Lung (tissue), 11 donors: ENCODE measurements at regions not wholly inside any gene's neighbourhood (a gene's known extent, or its start where the extent isn't known, plus 50 kb on each side); places are given as distances from the start of the nearest gene placed in this dataset.

Source experiments
- ATAC-seq: fragments of 200-7000 bp; cut with Tn5 transposase; one replicate; pipeline ENCODE4 v1.9.1; 2020; ENCODE audit warnings: moderate number of reproducible peaks; ENCODE audit not compliant: insufficient read depth, low FRiP score
- DNase-seq, 3 donors: peaks; one replicate each; pipeline ENCODE4 v3.0.0-alpha.2; 2013 to 2017
- H3K27ac ChIP-seq, 2 donors: one replicate each; pipeline ENCODE4 v1.5.1; 2013; ENCODE audit warnings: mild to moderate bottlenecking in 2 of 2, moderate library complexity in 2 of 2, control low read depth in 1 of 2, inconsistent platforms in 1 of 2, low read depth in 1 of 2, low read length in 1 of 2
- H3K27me3 ChIP-seq, 3 donors: one replicate each; pipeline ENCODE4 v1.5.1; 2013; ENCODE audit warnings: low read length in 2 of 3; ENCODE audit not compliant: control insufficient read depth in 3 of 3, insufficient read depth in 3 of 3
- H3K36me3 ChIP-seq, 4 donors: one replicate each; pipeline ENCODE4 v1.5.1; 2013; ENCODE audit warnings: low read length in 4 of 4, mild to moderate bottlenecking in 1 of 4, moderate library complexity in 1 of 4; ENCODE audit not compliant: control insufficient read depth in 4 of 4, insufficient read depth in 4 of 4
- H3K4me1 ChIP-seq, 5 donors: one replicate each; pipeline ENCODE4 v1.5.1; 2013; ENCODE audit warnings: low read length in 5 of 5, mild to moderate bottlenecking in 2 of 5, moderate library complexity in 1 of 5; ENCODE audit not compliant: control insufficient read depth in 5 of 5, insufficient read depth in 5 of 5
- H3K4me3 ChIP-seq: one replicate; pipeline ENCODE4 v1.5.1; 2013; ENCODE audit warnings: mild to moderate bottlenecking, control low read depth, moderate library complexity
- H3K9ac ChIP-seq, 2 donors: one replicate each; pipeline ENCODE4 v1.5.1; 2013; ENCODE audit warnings: low read length in 2 of 2, control low read depth in 1 of 2; ENCODE audit not compliant: insufficient read depth in 1 of 2
- H3K9me3 ChIP-seq, 4 donors: one replicate each; pipeline ENCODE4 v1.5.1; 2013; ENCODE audit warnings: low read length in 3 of 4, mild to moderate bottlenecking in 1 of 4, moderate library complexity in 1 of 4; ENCODE audit not compliant: control insufficient read depth in 4 of 4, insufficient read depth in 3 of 4
- WGBS, 2 donors: extraction: QIAGEN DNeasy Blood & Tissue Kit; methylation state at CpG; one replicate each; pipeline ENCODE4 v1.1.7; 2013; 5-methylcytosine and 5-hydroxymethylcytosine counted together
- TF ChIP-seq, protein P1 (sequence below): IDR thresholded peaks from 2 replicates; pipeline ENCODE4 v1.5.1; 2012; ENCODE audit warnings: mild to moderate bottlenecking; ENCODE audit errors: control extremely low read depth, extremely low read depth
- donor health status: control.
- donor health status: control.
- donor health status: Bipolar disorder and iron deficiency.
- donor health status: healthy.
- donor health status: DM: yes; HTN: yes; CAD: no.

DNA sequence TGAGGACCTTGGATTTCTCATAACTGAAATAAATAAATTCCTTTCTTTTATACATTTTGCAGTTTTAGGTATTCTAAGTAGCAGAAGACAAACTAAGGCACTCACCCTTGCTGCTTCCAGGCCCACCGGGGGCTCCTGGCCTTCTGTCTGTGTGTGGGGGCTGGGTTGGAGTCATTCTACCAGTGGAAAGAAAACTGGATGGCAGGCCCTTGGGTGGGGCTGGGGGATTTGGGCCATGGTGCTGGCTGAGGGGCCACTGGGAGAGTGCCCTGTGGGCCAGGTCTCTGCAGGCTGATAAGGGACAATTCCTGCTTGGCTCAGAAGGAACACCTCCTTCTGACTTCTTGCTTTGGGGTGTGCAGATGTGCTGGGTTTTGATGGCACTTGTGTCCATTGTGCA is 54.0 kb upstream of the CSF3R start:
- DNase-seq: peak in 1 of 3 donors; percentile 6
- WGBS, 2 donors: 81 to 82% methylated on average over 1 of the region's 1 CpG

DNA sequence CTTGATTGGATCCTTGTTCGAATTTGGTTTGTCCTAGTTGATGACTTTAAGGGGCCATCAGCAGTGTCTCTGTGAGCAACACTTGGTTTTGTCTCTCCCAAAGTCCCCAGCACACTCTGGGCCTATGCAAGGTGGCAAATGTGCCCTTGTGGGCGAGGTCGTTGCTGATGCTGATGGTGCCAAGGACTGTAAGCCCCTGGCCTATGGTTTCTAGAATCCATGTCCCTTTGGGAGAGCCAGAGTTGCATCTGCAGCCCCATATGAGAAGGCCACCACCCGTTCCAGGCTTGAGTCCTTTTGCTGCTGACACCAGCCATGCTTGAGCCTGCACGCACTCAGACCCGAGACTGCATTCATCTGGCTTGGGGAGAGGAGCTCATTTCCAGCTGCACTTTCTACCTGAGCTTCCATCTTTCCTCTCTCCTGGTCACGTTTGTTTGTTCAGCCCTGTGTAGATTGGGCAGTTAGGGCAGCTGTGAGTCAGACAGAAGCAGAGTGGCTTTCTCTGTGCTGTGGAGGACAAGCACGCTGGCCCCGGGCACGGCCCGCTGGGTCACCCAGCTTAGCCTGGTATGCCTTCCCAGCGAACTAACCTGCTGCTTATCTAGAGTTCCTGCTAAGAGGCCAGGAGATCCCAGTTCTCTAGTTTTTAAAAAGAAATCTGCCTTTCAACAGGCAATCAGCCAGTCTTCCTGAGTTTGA is 52.1 kb upstream of the CSF3R start:
- Histone ChIP-seq H3K9ac (no peak overlapping the region), H3K4me1 (no peaks in the 10 kb centered on the region), H3K9me3 (peaks cover 0 to 9% (median 2%) of the 10 kb centered on the region in 4 donors), H3K27ac (no peak overlapping the region), H3K27me3 (peaks cover 0 to 8% (median 2%) of the 10 kb centered on the region in 3 donors), H3K36me3 (no peaks in the 10 kb centered on the region), H3K4me3 (no peak overlapping the region)
- ATAC-seq (no peak), DNase-seq (peak in 1 of 3 donors; percentile 8)
- TF ChIP-seq, protein P1, sequence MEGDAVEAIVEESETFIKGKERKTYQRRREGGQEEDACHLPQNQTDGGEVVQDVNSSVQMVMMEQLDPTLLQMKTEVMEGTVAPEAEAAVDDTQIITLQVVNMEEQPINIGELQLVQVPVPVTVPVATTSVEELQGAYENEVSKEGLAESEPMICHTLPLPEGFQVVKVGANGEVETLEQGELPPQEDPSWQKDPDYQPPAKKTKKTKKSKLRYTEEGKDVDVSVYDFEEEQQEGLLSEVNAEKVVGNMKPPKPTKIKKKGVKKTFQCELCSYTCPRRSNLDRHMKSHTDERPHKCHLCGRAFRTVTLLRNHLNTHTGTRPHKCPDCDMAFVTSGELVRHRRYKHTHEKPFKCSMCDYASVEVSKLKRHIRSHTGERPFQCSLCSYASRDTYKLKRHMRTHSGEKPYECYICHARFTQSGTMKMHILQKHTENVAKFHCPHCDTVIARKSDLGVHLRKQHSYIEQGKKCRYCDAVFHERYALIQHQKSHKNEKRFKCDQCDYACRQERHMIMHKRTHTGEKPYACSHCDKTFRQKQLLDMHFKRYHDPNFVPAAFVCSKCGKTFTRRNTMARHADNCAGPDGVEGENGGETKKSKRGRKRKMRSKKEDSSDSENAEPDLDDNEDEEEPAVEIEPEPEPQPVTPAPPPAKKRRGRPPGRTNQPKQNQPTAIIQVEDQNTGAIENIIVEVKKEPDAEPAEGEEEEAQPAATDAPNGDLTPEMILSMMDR: no peak
- WGBS, 2 donors: 69 to 78% methylated on average over 12 of the region's 12 CpGs

More for the DNA sequence above, 54.0 kb upstream of the CSF3R start:
- Histone ChIP-seq H3K4me3 (no peak overlapping the region), H3K4me1 (no peaks in the 10 kb centered on the region), H3K27ac (no peak overlapping the region), H3K36me3 (no peaks in the 10 kb centered on the region), H3K9me3 (peaks cover 0 to 9% (median 2%) of the 10 kb centered on the region in 4 donors), H3K9ac (no peak overlapping the region), H3K27me3 (peaks cover 2 to 8% (median 3%) of the 10 kb centered on the region in 3 donors)
- no peak for ATAC-seq
- TF ChIP-seq, protein P1: no peak

DNA sequence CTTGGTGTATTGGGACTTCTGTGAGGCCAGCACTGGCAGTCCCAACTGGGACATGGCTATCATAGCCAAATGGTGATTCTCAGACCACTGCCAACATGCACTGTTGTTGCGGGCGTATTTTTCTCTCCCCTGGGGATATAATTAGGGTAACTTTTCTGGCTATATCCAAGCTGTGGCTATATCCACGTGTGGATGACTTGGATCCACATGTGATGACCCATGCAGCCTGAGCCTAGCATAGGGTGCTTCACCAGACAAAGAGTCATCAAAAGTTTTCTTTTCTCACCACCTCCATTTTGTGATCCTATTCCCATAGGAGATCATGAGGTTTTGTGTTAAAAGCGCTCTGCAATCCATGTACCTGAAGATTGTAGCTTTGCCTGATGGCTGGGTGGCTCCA is 51.2 kb upstream of the CSF3R start:
- Histone ChIP-seq H3K9ac (no peak overlapping the region), H3K27me3 (peaks cover 0 to 8% (median 0%) of the 10 kb centered on the region in 3 donors), H3K4me3 (no peak overlapping the region), H3K4me1 (no peaks in the 10 kb centered on the region), H3K36me3 (no peaks in the 10 kb centered on the region), H3K27ac (no peak overlapping the region), H3K9me3 (peaks cover 0 to 12% (median 2%) of the 10 kb centered on the region in 4 donors)
- DNase-seq (no peak), ATAC-seq (no peak)
- TF ChIP-seq, protein P1: no peak
- WGBS, 2 donors: 79 to 89% methylated on average over 4 of the region's 4 CpGs
